HCT116 (cell line): ENCODE measurements at regions not wholly inside any gene's neighbourhood (a gene's known extent, or its start where the extent isn't known, plus 50 kb on each side); places are given as distances from the start of the nearest gene placed in this dataset.
"Not testable (repeated sequence)": the region's sequence is repeated elsewhere in the genome, so short reads cannot be mapped to it uniquely, and the experiment has no call there.

Experiments
- EZH2 ChIP-seq: fragments of 200-600 bp; sonication (generic); IDR thresholded peaks from 2 replicates; pipeline ENCODE4 v1.6.1; 2017; ENCODE audit warnings: antibody characterized with exemption, mixed run types
- POLR2A ChIP-seq: IDR thresholded peaks from 2 replicates; pipeline ENCODE4 v1.7.0; 2011; ENCODE audit warnings: borderline replicate concordance; ENCODE audit not compliant: insufficient read depth, insufficient read length; ENCODE audit errors: extremely low read depth
- POLR2AphosphoS5 ChIP-seq: IDR thresholded peaks from 2 replicates; pipeline ENCODE4 v1.6.1; 2011; ENCODE audit warnings: mild to moderate bottlenecking, low read depth, low read length, moderate library complexity
- RAD21 ChIP-seq: IDR thresholded peaks from 2 replicates; pipeline ENCODE4 v1.6.1; 2012; ENCODE audit warnings: low read depth, mild to moderate bottlenecking
- TCF7L2 ChIP-seq: IDR thresholded peaks from 2 replicates; pipeline ENCODE4 v1.7.0; 2011; ENCODE audit warnings: borderline replicate concordance, inconsistent platforms; ENCODE audit not compliant: insufficient read depth, insufficient read length; ENCODE audit errors: extremely low read depth
- ZNF274 ChIP-seq: fragments of 200-500 bp; sonication (Bioruptor generic); IDR thresholded peaks from 2 replicates; pipeline ENCODE4 v1.6.1; 2014; ENCODE audit warnings: mild to moderate bottlenecking, low read depth, low read length, inconsistent platforms
- TF ChIP-seq, protein P1 (sequence below), 3 experiments: fragments of 200-600 bp in 1 of 3; sonication (generic) in 1 of 3; IDR thresholded peaks in 2 of 3; conservative IDR thresholded peaks in 1 of 3; 2 replicates each; pipeline ENCODE4 v1.5.1; 2012 to 2017; ENCODE audit warnings: low read depth in 2 of 3, low read length in 2 of 3, antibody characterized with exemption in 1 of 3, borderline replicate concordance in 1 of 3, control low read depth in 1 of 3, mild to moderate bottlenecking in 1 of 3, mixed read lengths in 1 of 3, mixed run types in 1 of 3, moderate library complexity in 1 of 3; ENCODE audit not compliant: insufficient read depth in 1 of 3

DNA sequence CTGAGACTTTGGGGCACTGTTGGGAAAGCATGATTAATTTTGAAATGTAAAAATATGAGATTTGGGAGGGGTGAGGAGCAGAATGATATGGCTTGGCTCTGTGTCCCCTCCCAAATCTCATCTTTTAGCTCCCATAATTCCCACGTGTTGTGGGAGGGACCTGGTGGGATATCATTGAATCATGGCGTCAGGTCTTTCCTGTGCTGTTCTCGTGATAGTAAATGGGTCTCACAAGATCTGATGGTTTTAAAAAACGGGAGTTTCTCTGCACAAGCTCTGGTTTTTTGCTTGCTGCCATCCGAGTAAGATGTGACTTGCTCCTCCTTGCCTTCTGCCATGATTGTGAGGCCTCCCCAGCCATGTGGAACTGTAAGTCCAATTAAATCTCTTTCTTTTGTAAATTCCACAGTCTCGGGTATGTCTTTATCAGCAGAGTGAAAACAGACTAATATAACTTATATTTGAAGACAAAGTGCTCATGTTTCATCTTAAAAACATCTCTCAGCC, 546.0 kb upstream of the NECTIN3 start:
- TF ChIP-seq POLR2A, EZH2, RAD21, ZNF274, TCF7L2, POLR2AphosphoS5: not testable (repeated sequence)
- TF ChIP-seq, protein P1, sequence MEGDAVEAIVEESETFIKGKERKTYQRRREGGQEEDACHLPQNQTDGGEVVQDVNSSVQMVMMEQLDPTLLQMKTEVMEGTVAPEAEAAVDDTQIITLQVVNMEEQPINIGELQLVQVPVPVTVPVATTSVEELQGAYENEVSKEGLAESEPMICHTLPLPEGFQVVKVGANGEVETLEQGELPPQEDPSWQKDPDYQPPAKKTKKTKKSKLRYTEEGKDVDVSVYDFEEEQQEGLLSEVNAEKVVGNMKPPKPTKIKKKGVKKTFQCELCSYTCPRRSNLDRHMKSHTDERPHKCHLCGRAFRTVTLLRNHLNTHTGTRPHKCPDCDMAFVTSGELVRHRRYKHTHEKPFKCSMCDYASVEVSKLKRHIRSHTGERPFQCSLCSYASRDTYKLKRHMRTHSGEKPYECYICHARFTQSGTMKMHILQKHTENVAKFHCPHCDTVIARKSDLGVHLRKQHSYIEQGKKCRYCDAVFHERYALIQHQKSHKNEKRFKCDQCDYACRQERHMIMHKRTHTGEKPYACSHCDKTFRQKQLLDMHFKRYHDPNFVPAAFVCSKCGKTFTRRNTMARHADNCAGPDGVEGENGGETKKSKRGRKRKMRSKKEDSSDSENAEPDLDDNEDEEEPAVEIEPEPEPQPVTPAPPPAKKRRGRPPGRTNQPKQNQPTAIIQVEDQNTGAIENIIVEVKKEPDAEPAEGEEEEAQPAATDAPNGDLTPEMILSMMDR (IDR thresholded peaks at IDR 0.05 in 2 of 3, conservative IDR thresholded peaks at IDR 0.05 in 1 of 3; ENCODE audit: borderline replicate concordance in 1 of 3, insufficient read depth in 1 of 3, low read depth in 2 of 3, low read length in 2 of 3): not testable (repeated sequence)
